Coronary artery (tissue), 2 donors: ENCODE measurements at regions not wholly inside any gene's neighbourhood (a gene's known extent, or its start where the extent isn't known, plus 50 kb on each side); places are given as distances from the start of the nearest gene placed in this dataset.
A peak's percentile ranks its signal among the peaks of the same experiment; 100 is the strongest.

Experiments used
- DNase-seq: peaks from one replicate; pipeline ENCODE4 v3.0.0-alpha.2; 2017; ENCODE audit warnings: low spot score
- H3K27ac ChIP-seq, 2 donors: fragments of 200-600 bp; sonication (generic); one replicate each; pipeline ENCODE4 v1.5.1; 2016 to 2019
- H3K4me3 ChIP-seq: fragments of 200-600 bp; sonication (generic); 2 replicates; pipeline ENCODE4 v1.5.1; 2016; ENCODE audit warnings: mild to moderate bottlenecking, moderate library complexity
- CTCF ChIP-seq: fragments of 200-600 bp; sonication (generic); IDR thresholded peaks from one replicate; pipeline ENCODE4 v1.5.1; 2019; ENCODE audit warnings: antibody characterized with exemption

GRCh38 chr15:91549581-91549980 is 303.9 kb upstream of the SLCO3A1 start:
- no peak for TF ChIP-seq CTCF
- H3K4me3 ChIP-seq: no peak overlapping the region
- DNase-seq: no peak
- no peak overlapping the region for H3K27ac ChIP-seq

DNA sequence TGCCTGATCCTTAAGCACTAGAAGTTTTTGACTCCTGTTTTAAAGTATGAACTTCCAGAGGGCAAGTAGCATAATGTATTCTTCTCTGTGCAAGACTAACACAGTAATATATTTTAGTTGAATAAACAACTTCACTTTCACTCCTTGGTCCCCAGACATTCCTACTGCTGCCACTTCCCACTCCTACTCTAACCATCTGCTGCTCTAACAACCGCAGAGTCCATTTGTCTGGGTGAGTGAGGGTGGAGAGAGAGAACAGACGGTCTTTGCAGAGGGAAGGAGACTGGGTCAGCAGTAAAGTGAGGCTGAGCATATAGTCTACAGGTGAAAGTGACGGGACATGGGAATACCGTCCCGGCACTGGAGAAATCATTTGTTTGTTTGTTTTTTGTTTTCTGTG is 301.0 kb upstream of the SLCO3A1 start:
- no peak for DNase-seq
- Histone ChIP-seq H3K4me3 (no peak overlapping the region), H3K27ac (no peak overlapping the region)
- TF ChIP-seq CTCF: no peak

GRCh38 chr15:91553196-91553854 is 300.2 kb upstream of the SLCO3A1 start:
- TF ChIP-seq CTCF: no peak
- Histone ChIP-seq H3K27ac (no peak overlapping the region), H3K4me3 (no peak overlapping the region)
- no peak for DNase-seq

- DNase-seq: no peak
- Histone ChIP-seq H3K27ac (no peak overlapping the region), H3K4me3 (no peak overlapping the region)
- TF ChIP-seq CTCF: no peak
Measured at GRCh38 chr15:91555312-91555711, 298.2 kb upstream of the SLCO3A1 start.

- Histone ChIP-seq H3K4me3 (no peak overlapping the region), H3K27ac (no peak overlapping the region)
- TF ChIP-seq CTCF: no peak
- DNase-seq: no peak
Measured at GRCh38 chr15:91556926-91557325, 296.6 kb upstream of the SLCO3A1 start.

DNA sequence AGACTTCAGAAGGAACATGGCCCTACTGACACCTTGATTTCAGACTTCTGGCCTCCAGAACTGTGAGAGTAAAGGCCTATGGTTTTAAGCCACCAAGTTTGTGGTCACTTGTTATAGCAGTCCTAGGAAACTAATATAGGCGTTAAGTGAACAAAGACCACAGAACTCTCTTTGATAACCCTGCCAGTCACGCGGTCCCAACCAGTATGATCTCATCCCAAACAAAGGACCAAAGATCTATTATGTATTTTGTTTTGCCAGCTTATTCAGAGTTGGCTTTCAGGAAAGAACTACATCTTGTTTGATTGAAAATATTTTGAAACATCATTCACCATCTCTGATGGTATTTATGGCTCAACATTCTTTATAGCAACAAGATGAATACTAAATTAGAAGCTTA is 294.4 kb upstream of the SLCO3A1 start:
- no peak for TF ChIP-seq CTCF
- no peak for DNase-seq
- Histone ChIP-seq H3K4me3 (no peak overlapping the region), H3K27ac (no peak overlapping the region)

DNA sequence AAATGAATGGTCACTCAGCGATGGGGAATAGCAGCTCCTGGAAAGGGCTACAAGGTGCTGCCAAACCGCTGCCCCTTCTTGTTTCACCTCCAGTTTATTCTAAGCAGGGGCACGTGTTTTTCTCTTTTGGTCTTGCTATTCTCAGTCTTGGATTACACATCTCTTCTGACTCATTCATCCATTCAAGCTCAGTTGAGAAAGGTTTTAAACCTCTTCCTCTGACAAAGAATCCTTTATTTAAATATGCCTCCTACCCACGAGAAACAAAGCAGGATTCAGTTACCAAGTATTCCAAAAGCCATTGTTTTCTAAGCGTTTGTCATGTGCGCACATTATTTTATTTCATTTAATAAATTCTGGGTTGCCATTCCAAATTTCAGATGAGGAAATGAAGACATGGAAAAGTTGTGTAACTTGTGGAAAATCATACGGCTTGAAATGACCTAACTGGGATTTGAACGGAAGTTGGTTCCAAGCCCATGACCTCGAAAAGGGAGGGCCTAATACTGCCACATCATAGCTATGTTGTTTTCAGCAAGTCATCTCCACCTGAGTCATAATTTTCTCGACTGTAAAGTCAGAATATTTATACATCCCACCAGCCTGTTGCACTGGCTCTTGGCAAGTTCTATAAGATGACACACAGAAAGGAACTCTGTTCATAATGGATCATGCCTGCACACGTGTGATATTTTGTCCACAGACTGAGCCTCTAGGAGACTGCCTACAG is 292.0 kb upstream of the SLCO3A1 start:
- no peak for DNase-seq
- no peak overlapping the region for H3K4me3 ChIP-seq
- TF ChIP-seq CTCF: no peak
- H3K27ac ChIP-seq: peak overlapping the region in 1 of 2 donors; percentile 75
